T-helper 1 cell (primary cell): ENCODE measurements at regions not wholly inside any gene's neighbourhood (a gene's known extent, or its start where the extent isn't known, plus 50 kb on each side); places are given as distances from the start of the nearest gene placed in this dataset.

Experiments
- DNase-seq, 5 donors: peaks; one replicate each; pipeline ENCODE4 v3.0.0-alpha.2; 2012 to 2020

- DNase-seq, result no peak
Observed at GRCh38 chr7:85634951-85635350, 448.1 kb upstream of the SEMA3D start.

GRCh38 chr7:85630904-85631600 is 444.2 kb upstream of the SEMA3D start:
- no peak for DNase-seq

DNA sequence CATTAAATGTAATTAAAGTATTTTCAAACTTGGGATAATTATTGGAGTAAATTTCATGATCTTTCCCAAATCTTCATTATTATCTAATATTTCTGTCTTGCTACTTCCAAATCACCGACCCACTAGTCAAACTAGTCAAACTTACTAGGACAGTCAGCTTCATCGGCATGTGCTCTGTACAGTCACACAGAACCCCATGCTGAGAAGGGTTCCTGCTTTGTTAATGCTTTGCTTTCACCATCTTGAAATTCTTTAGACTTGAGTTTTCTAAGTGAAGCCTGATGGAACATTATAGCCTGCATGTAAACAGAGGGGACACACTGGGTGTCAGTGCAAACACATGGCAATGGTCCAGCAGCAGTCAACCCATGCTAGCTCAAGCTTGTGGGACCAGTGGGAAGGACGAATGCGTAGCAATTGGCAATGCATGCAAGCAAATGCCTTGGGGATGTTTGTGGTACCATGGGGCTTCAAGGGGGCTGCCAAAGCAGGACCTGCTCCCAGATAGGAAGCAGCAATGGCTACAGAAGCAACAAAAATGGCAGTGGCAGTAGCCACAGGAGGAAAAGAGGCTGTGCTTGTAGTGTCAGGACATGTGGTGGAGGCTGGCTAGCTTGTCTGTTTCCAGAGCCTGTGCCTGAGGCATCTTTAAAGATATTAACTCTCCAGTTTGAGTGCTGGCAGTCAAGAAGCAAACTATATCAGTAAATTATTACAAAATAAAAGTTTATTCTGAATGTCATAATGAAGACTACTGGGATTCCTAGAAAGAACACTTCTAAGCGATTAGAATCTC is 441.1 kb upstream of the SEMA3D start:
- DNase-seq, result no peak

GRCh38 chr7:85622059-85622458 is 435.2 kb upstream of the SEMA3D start:
- no peak for DNase-seq

DNA sequence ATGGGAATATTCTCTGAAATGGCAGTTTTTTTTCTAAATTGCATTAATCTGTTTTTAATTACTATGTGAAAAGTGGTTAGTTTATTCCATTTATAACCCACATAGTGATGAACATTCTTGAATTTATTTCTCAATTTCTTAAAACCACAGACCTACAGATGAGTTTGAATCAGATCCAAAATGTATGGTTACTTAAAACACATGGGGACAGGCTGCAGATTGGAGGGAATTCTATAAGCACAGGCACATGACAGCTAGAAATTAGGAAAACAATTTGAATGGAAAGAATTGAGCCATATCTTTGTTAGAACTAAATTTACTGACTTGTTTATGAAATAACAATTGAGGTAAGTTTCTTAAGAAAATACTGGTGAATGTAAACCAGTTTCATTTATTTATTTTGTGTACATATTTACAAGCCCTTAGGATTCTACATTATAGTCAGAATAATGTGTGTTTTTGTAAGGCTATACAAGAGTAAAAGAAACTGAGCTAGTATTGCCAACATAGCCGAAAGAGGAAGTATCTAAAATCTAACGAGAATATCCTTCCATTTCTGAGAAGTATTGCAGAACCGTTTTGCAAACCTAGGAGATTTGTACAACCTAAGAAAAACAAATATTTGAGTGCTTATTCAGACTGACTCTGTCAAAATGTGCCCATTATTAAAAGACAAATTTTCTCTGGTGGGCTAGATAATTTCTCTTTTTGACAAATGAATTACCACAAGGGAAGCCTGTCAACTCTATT is 434.3 kb upstream of the SEMA3D start:
- DNase-seq, result no peak

- DNase-seq, result no peak
Observed at GRCh38 chr7:85619236-85619635, 432.4 kb upstream of the SEMA3D start.

DNA sequence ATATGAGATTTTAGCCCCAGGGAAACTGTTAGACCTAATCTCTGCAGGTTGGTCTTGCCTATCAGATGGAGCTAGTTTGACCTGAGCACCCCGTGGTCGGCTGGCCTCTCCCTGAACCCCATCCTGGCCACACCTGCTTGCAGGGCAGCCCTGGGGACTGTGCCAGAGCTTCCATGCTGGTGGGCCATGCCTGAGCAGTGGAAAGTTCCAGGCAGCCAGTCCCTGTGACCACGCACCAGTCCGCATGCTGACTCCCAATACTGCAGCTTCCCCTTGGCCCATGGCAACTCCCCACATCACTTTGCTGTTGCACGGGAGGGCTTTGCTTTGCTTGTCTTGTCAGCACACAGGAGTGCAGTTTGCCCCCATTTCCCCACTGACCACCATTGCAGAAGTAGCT is 427.8 kb upstream of the SEMA3D start:
- no peak for DNase-seq

- DNase-seq, result no peak
Observed at GRCh38 chr7:85612514-85612913, 425.7 kb upstream of the SEMA3D start.

DNA sequence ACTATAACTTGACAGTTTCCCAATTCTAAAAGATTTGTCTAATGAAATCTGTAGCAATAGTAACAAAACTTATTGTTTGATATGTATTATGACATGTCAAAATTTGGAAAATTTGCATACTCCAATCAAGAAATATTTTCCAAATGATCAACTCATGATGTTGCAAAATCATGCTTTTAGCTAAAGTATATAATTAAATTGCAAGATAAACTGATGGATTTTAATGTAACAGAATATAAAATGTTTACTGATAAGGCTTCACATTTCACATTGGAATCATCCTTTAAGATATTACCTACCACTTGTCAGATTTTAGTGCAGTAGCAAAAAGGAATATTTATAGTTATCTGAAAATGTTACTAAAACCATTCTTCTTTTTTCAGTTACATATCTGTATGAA is 421.9 kb upstream of the SEMA3D start:
- no peak for DNase-seq

DNA sequence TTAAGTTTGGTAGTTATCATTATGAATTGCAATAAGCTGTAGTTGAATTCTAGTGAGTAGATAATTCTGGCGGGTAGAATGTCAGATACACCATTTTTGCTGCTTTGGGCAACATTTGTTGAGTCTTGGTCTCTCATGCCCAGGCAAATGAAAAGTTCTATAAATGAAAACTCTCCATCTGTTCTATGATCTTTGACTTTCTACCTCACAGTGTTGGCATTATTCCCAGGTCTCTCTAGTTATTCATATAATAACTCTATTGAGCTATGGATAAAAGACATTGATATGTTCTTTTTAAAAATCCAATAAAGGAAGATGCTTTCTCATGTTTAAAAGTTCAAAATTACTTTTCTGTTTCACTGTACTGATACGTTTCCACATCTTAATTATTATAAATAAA is 415.3 kb upstream of the SEMA3D start:
- DNase-seq, result no peak

DNA sequence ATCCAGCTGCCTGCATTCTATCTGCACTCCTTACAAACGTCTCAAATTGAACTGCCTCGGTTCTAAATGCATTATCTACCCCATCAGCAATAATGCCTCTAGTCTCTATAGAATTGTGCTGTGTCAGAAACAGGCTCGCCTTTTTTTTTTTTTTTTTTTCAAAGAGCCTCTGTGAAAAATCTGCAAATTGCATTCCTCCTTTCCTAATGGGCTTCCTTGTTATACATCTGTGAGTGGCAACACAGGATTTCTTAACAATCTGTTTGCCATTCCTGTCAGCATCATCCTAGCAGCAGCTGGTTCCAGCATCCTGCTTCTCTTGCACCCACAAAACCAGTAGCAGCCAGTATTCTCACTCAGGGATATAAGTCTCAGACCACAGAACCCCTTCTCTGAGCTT is 413.5 kb upstream of the SEMA3D start:
- no peak for DNase-seq

DNA sequence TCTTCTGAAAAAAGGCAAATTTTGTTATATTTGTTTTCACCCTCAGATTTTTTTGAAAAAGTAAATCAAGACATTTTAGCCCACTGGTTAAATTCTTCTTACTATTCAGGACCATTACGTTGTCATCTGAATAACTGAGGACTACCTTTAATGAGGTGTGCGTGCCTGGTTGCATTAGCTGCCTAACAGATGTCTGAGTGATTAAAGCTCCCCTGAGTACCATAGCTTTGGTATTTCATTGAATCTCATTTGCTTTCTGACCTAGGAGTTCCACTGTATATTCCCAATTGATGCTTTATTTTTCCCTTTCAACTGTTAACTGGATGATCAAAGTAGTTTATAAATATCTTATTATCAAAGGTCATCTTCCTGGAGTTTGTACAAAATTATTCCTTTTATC is 410.0 kb upstream of the SEMA3D start:
- no peak for DNase-seq

- no peak for DNase-seq
Observed at GRCh38 chr7:85595750-85596178, 408.9 kb upstream of the SEMA3D start.

DNA sequence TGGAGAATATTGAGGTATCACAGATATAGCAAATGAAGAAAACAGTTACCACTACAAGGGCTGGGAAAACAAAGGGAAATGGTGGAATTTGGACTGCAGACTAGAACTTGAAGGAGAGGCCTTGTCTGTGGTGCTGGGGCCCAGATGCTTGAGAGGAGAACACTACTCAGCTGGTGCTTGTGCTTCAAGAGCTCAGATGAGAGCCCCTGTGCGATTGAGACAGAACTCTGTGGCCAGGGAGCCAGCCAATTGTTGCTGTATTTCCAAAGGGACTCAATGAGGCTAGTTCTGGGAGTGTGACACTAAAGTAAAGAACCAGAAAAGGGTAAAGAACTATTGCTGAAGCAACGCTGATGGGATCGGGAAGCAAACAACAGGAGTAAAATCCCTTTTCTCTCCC is 406.5 kb upstream of the SEMA3D start:
- DNase-seq, result no peak

DNA sequence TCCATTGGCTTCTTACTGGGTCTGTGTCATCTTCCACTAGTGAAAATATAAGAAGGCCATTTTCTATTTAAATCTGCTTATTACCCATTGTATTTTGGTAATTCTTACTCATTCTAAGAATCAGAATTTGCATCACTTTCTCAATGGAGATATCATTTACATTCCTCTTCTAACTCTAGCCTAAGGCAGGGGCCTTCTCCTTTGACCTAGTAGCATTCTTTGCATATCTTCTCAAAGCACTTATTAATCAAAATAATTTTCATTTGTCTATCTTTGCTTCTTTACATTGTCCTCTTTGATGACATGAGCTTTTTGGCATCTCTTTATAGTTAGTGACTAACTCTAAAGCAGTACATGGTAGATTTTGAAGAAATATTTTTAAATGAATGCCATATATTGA is 400.9 kb upstream of the SEMA3D start:
- DNase-seq, result no peak

- no peak for DNase-seq
Observed at GRCh38 chr7:85586091-85586490, 399.2 kb upstream of the SEMA3D start.

GRCh38 chr7:85583131-85583953 is 396.5 kb upstream of the SEMA3D start:
- DNase-seq, result no peak

DNA sequence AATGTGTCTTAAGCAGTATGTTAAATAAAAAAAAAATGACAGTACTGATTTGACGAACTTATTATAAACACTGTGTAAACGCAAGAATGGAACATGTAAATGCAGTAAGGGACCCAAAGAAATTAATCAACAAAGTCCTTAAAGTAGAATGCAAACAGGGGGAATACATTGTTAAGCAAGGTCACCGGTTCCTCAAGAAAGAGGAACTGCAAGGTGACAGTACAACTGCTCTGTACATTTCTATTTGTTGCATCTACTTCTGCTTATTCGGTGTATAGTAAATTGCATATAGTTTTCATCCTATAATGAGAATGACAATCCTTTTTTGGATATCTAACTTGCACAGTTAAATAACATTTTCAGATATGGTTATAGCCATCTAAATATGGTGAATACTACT is 387.0 kb upstream of the SEMA3D start:
- DNase-seq, result no peak

DNA sequence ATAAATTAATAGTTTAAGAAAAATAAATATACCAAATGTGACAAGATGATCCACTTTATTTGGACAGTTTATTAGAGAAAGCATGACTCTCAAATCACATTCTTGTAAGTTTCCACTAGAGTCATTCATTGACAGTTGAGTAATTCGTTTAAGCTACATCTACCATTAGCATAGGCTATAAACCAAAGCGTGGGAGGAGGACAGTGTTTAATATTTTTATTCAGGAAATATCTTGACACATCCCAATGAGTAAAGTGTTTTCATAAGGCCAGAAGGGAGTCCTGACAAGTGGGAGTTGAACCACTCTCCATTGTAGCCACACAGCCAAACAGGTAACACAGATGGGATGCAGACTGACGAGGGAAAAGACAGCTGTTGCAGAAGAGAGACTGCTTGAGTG is 386.5 kb upstream of the SEMA3D start:
- no peak for DNase-seq

- DNase-seq, result no peak
Observed at GRCh38 chr7:85570898-85571297, 384.0 kb upstream of the SEMA3D start.

DNA sequence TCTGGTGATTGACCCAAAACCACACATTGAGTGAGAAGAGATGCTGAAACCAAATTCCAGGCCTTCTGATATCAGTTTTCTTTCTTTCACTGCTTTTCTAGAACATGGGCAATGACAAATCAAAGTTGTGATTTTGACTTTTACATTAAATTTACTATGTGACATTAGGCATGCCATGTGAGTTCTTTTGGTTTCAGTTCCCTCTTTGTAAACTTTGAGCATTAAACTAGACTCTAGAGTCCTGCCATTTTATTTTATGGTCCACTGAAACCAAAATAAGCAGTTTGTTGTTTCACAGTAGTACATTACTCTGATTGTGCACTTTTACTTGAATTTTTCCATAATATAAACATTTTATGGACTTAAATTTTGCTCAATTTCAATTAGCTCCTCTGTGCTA is 381.1 kb upstream of the SEMA3D start:
- no peak for DNase-seq

GRCh38 chr7:85566095-85566794 is 379.4 kb upstream of the SEMA3D start:
- DNase-seq, result no peak
